D721Med (cell line): ENCODE measurements at regions not wholly inside any gene's neighbourhood (a gene's known extent, or its start where the extent isn't known, plus 50 kb on each side); places are given as distances from the start of the nearest gene placed in this dataset.
A peak's percentile ranks its signal among the peaks of the same experiment; 100 is the strongest.

ENCODE experiments used
- DNase-seq: peaks from one replicate; pipeline ENCODE4 v3.0.0; 2011; ENCODE audit warnings: low spot score; ENCODE audit not compliant: insufficient read length
- FAIRE-seq: peaks from 2 replicates; lab custom pipeline; 2011; peaks lifted over from hg19 to GRCh38; lab: Jason Lieb, UNC
- TF ChIP-seq, protein P1 (sequence below): IDR thresholded peaks from 2 replicates; pipeline ENCODE4 v1.5.1; 2012; ENCODE audit warnings: mild to moderate bottlenecking, control low read depth; ENCODE audit not compliant: insufficient read depth; ENCODE audit errors: missing control alignments

DNA sequence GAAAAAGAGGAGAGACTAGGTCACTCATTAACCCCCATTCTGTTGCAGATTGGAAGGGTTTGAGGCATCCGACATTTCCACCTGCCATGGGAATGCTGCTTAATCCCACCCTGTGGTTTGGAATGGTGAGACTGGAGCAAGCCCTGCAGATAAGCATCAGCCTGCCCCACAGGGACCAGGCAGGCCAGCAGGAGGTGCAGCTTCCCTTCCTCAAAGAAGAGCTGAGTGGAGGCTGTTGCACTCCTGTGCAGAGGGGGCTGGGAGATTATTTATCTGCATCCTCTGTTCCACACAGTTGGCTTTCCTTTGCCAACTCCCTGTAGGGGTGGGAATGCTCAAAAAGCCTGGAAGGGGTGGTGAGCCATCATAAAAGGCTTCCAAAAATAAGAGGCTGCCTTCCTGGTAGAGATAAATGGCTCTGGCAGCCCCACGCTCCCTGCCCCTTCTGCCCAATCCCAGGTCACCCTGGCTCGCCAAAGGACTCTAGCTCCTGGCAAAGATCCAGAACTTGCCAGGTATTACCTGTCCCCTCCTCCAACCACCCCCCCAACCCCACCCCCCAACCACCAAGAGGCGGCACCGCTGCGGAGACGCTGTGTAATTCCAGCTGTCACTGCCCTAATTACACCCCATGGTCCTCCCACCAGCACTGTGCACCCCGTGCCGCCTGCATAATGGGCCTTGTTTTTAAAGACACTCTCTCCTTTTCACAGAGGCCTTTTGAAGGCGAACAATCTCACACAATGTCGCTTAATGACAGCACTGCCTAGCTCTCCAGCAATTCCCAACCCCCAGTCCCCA is 83.0 kb upstream of the ZC3H12A start:
- DNase-seq (no peak), FAIRE-seq (no peak)
- TF ChIP-seq, protein P1, sequence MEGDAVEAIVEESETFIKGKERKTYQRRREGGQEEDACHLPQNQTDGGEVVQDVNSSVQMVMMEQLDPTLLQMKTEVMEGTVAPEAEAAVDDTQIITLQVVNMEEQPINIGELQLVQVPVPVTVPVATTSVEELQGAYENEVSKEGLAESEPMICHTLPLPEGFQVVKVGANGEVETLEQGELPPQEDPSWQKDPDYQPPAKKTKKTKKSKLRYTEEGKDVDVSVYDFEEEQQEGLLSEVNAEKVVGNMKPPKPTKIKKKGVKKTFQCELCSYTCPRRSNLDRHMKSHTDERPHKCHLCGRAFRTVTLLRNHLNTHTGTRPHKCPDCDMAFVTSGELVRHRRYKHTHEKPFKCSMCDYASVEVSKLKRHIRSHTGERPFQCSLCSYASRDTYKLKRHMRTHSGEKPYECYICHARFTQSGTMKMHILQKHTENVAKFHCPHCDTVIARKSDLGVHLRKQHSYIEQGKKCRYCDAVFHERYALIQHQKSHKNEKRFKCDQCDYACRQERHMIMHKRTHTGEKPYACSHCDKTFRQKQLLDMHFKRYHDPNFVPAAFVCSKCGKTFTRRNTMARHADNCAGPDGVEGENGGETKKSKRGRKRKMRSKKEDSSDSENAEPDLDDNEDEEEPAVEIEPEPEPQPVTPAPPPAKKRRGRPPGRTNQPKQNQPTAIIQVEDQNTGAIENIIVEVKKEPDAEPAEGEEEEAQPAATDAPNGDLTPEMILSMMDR = peak; percentile 17

DNA sequence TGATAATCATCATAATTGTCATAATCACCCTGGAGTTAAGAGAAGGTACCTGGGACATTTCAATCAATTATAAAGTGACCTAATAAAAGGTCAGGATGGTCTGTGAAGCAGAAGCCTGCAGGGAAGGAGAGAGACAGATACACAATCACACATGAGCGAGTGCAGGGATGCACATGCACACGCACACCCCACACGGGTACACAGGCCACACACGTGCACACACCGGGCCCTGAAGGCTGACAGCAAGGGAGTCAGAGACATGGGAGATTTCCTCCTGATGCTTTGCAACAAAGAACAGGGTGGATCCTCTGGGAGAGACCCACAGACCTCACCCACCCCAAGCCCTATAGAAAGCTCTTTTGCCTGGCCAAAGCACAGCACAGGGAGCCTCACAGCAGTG is 82.3 kb upstream of the ZC3H12A start:
- TF ChIP-seq, protein P1 = no peak
- no peak for DNase-seq
- FAIRE-seq = no peak

DNA sequence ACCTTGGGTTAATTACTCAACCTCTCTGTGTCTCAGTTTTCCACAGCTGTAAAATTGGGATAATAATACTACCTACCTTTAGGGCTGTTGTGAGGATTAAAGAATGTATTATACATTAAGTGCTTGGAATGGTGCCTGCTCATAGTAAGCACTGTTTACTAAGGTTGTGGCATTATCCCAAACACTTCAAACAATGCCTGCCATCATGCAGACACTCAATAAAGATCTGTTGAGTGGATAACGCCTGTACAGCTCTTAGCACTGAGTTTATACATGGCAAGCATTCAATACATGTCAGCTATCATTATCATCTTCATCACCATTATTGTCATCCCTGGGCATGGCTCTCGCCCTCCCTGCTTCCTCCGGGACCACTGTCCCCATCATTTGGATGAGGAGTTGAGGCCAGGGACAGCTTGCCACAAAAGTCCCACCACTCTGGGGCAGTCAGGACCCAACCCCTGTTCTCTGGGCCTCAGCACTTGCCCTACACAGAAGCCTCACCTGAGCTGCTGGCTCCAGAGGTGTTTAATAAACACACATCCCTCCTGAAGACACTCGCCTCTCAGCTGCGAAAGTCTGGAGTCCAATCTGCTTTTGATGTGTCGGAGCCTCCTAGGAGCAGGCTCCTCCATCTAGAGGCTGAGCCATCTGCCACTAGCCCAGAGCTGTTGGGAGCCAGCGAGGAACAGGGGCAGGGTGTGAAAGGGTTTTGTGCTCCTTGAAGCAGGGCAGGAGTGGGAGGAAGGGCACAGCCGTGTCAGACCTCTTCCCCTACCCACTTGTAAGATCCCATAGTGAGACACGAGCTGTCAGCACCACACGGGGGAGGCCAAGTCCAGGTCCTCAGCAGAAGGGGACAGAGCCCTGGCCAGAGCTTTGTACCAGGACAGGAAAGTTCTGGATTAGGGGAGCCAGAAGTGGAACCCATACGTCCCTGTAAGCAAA is 80.9 kb upstream of the ZC3H12A start:
- TF ChIP-seq, protein P1 = no peak
- DNase-seq = no peak
- FAIRE-seq = no peak

DNA sequence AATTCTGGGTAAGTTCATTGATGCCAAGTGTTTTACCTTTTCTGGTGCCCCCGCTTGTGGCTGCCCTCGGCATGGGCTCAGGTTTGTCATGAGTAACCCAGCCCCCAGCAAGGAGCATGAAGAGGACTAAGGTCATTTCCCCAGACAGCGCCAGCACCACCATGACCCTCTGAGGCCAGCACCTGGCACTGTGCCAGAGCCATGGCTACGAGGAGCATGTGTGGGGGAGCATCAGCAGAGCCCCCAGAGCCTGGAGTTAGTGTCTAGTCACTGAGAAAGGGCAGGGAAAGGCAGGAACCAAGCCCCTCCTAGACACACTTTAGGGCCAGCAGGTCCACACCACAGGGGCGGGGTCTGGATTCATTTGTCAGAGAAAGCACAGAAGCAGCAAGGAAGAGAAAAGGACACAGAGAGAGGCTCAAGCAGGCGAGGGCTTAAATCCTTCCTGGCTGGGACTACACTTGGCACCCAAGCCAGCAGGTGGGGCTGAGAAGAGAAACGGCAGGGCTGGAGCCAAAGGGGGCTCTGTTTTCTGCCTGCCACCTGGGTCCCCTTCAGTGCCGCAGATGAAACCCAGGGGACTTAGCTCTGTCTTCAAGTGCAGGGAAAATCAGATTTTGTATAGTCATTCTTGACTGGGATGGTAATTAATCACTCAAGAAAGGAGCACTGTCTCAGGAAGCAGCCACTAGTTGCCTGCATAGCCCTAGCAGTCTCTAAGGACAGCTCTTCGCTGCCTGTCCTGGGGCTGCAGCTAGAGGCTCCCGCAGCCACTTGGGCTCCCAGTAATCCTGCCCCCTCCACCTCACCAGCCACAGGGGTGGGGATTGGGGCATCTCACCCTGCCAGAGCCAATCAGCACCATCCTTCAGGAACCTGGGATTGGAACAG is 79.6 kb upstream of the ZC3H12A start:
- FAIRE-seq (no peak), DNase-seq (no peak)
- TF ChIP-seq, protein P1 = peak; percentile 10

DNA sequence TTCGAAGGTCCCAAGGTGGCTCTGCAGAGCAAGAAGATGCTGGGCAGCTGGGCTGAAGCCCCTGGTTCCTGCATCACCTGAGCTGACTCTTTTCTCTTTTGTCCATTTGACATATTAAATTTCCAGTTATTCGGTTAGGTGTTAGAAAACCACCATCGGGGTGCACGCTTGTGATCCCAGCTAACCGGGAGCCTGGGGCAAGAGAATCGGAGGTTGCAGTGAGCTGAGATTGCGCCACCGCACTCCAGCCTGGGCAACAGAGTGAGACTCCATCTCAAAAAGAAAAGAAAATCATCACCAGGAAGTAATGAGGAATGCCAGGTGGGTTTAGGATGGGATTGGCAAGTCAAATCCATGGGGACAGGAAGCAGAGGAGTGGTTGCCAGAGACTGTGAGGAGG is 76.3 kb upstream of the ZC3H12A start:
- TF ChIP-seq, protein P1 = no peak
- FAIRE-seq (no peak), DNase-seq (no peak)

DNA sequence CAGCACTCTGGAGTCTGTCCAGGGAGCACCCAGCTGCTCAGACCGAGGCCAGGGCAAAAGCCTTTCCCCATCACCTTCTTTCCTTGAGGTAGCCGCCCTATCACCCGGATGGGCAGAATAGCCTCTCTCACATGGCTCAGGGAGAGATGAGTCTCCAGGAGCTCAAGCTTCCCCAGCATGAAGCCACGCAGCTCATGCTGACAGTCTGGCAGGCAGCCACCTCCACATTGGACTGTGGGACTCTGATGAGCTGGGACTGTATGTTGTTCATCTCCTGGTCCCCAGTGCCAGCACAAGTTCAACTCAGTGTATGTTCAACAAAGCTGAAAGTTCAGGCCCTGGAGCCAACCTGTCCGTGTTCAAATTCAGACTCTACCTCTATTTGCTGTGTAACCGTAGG is 75.2 kb upstream of the ZC3H12A start:
- FAIRE-seq (no peak), DNase-seq (no peak)
- TF ChIP-seq, protein P1 = no peak
